Neural cell (in vitro differentiated cells): ENCODE measurements at regions not wholly inside any gene's neighbourhood (a gene's known extent, or its start where the extent isn't known, plus 50 kb on each side); places are given as distances from the start of the nearest gene placed in this dataset.

Experiments
- H2AFZ ChIP-seq: fragments of 200-600, 300-800 bp; sonication (generic), shearing (Covaris generic); 2 replicates; pipeline ENCODE4 v1.6.0; 2014; ENCODE audit warnings: low read depth, mild to moderate bottlenecking, antibody characterized with exemption, low read length, moderate library complexity
- H3F3A ChIP-seq: fragments of 200-600 bp; shearing (Covaris generic); 2 replicates; pipeline ENCODE4 v1.6.1; 2016; ENCODE audit warnings: mild to moderate bottlenecking, moderate library complexity, mixed read lengths, antibody characterized with exemption, low read length; ENCODE audit not compliant: insufficient read depth, poor library complexity, severe bottlenecking
- H3K27ac ChIP-seq: fragments of 200-600, 300-800 bp; sonication (generic), shearing (Covaris generic); 2 replicates; pipeline ENCODE4 v1.5.1; 2014; ENCODE audit warnings: mild to moderate bottlenecking, low read length, moderate library complexity
- H3K27me3 ChIP-seq: fragments of 300-800, 200-600 bp; sonication (generic), shearing (Covaris generic); 2 replicates; pipeline ENCODE4 v1.6.0; 2014; ENCODE audit warnings: mild to moderate bottlenecking, low read depth, low read length, moderate library complexity; ENCODE audit not compliant: insufficient read depth
- H3K36me3 ChIP-seq: fragments of 300-800, 200-600 bp; sonication (generic), shearing (Covaris generic); 2 replicates; pipeline ENCODE4 v1.5.1; 2014; ENCODE audit warnings: mild to moderate bottlenecking, antibody characterized with exemption, low read length, moderate library complexity; ENCODE audit not compliant: insufficient read depth
- H3K4me2 ChIP-seq: fragments of 300-800, 200-600 bp; sonication (generic), shearing (Covaris generic); 2 replicates; pipeline ENCODE4 v1.6.0; 2014; ENCODE audit warnings: mild to moderate bottlenecking, low read length
- H3K4me3 ChIP-seq: fragments of 300-800, 200-600 bp; sonication (generic), shearing (Covaris generic); 2 replicates; pipeline ENCODE4 v1.5.1; 2014; ENCODE audit warnings: mild to moderate bottlenecking, low read length, moderate library complexity
- H3K79me2 ChIP-seq: fragments of 200-600 bp; shearing (Covaris generic); replicated peaks from 2 replicates; pipeline ENCODE4 v1.6.0; 2014; ENCODE audit warnings: mild to moderate bottlenecking, low read length, moderate library complexity; ENCODE audit not compliant: insufficient read depth
- H3K9ac ChIP-seq: fragments of 300-800, 200-600 bp; sonication (generic), shearing (Covaris generic); 2 replicates; pipeline ENCODE4 v1.6.1; 2016; ENCODE audit warnings: mild to moderate bottlenecking, low read length, mixed read lengths
- H3K9me2 ChIP-seq: fragments of 200-600 bp; shearing (Covaris generic); 2 replicates; pipeline ENCODE4 v1.6.1; 2016; ENCODE audit warnings: mild to moderate bottlenecking, low read length, mixed read lengths; ENCODE audit not compliant: insufficient read depth
- H3K9me3 ChIP-seq: fragments of 200-600, 300-800 bp; sonication (generic), shearing (Covaris generic); 2 replicates; pipeline ENCODE4 v1.6.1; 2016; ENCODE audit warnings: mild to moderate bottlenecking, mixed run types, low read length, moderate library complexity, mixed read lengths
- H4K20me1 ChIP-seq: fragments of 200-600 bp; shearing (Covaris generic); 2 replicates; pipeline ENCODE4 v1.6.1; 2016; ENCODE audit warnings: mild to moderate bottlenecking, mixed run types; ENCODE audit not compliant: insufficient read depth
- CTCF ChIP-seq: fragments of 450-650 bp; IDR thresholded peaks from 2 replicates; pipeline ENCODE4 v1.5.1; 2014; ENCODE audit warnings: antibody characterized with exemption, mild to moderate bottlenecking, moderate library complexity; ENCODE audit not compliant: poor library complexity, severe bottlenecking
- EP300 ChIP-seq: fragments of 450-650 bp; conservative IDR thresholded peaks from 2 replicates; pipeline ENCODE4 v1.6.1; 2014; ENCODE audit warnings: antibody characterized with exemption, mild to moderate bottlenecking, moderate library complexity; ENCODE audit not compliant: poor library complexity, severe bottlenecking
- EZH2 ChIP-seq: fragments of 200-600, 300-800 bp; shearing (Covaris generic), sonication (generic); IDR thresholded peaks from 2 replicates; pipeline ENCODE4 v1.6.1; 2014; ENCODE audit warnings: antibody characterized with exemption, low read length, borderline replicate concordance, mild to moderate bottlenecking; ENCODE audit not compliant: insufficient read depth, poor library complexity, severe bottlenecking
- MXI1 ChIP-seq: fragments of 450-650 bp; conservative IDR thresholded peaks from 2 replicates; pipeline ENCODE4 v1.6.1; 2014; ENCODE audit warnings: antibody characterized with exemption, mild to moderate bottlenecking; ENCODE audit not compliant: poor library complexity, severe bottlenecking
- POLR2AphosphoS5 ChIP-seq: IDR thresholded peaks from 2 replicates; pipeline ENCODE4 v1.6.1; 2012
- RAD21 ChIP-seq: fragments of 450-650 bp; conservative IDR thresholded peaks from 2 replicates; pipeline ENCODE4 v1.6.1; 2014; ENCODE audit warnings: antibody characterized with exemption, mild to moderate bottlenecking, moderate library complexity
- REST ChIP-seq: IDR thresholded peaks from 2 replicates; pipeline ENCODE4 v1.6.1; 2012; ENCODE audit warnings: borderline replicate concordance
- SMC3 ChIP-seq: fragments of 450-650 bp; conservative IDR thresholded peaks from 2 replicates; pipeline ENCODE4 v1.6.1; 2014; ENCODE audit warnings: antibody characterized with exemption, mild to moderate bottlenecking, moderate library complexity; ENCODE audit not compliant: poor library complexity
- TAF1 ChIP-seq: IDR thresholded peaks from 2 replicates; pipeline ENCODE4 v1.6.1; 2012; ENCODE audit warnings: low read depth

- H2AFZ ChIP-seq = no peak overlapping the region
- no peak overlapping the region for H3K27ac ChIP-seq
- no peaks in the 10 kb centered on the region for H3K9me3 ChIP-seq
- TF ChIP-seq CTCF = no peak
- no peak for TF ChIP-seq TAF1
- no peak for TF ChIP-seq SMC3
- no peak for TF ChIP-seq EP300
- TF ChIP-seq REST = no peak
- no peak for TF ChIP-seq MXI1
- TF ChIP-seq EZH2 = no peak
- TF ChIP-seq RAD21 = no peak
- TF ChIP-seq POLR2AphosphoS5 = no peak
- H4K20me1 ChIP-seq = no peaks in the 10 kb centered on the region
- no peaks in the 10 kb centered on the region for H3K9me2 ChIP-seq
- no peak overlapping the region for H3K4me3 ChIP-seq
- no peak overlapping the region for H3K9ac ChIP-seq
- no peaks in the 10 kb centered on the region for H3K36me3 ChIP-seq
- H3F3A ChIP-seq = no peaks in the 10 kb centered on the region
- no peaks in the 10 kb centered on the region for H3K79me2 ChIP-seq
- no peak overlapping the region for H3K4me2 ChIP-seq
- H3K27me3 ChIP-seq = no peaks in the 10 kb centered on the region
These were observed 609.4 kb upstream of the PKN2 start for GRCh38 chr1:88074661-88075060.

- no peaks in the 10 kb centered on the region for H3K9me3 ChIP-seq
- no peak overlapping the region for H2AFZ ChIP-seq
- no peaks in the 10 kb centered on the region for H3K27me3 ChIP-seq
- H3K36me3 ChIP-seq = no peaks in the 10 kb centered on the region
- no peaks in the 10 kb centered on the region for H3F3A ChIP-seq
- H3K4me3 ChIP-seq = no peak overlapping the region
- H3K27ac ChIP-seq = no peak overlapping the region
- TF ChIP-seq RAD21 (no peak), MXI1 (no peak), POLR2AphosphoS5 (no peak), TAF1 (no peak), CTCF (no peak), EZH2 (no peak), EP300 (no peak), SMC3 (no peak), REST (no peak)
- H3K79me2 ChIP-seq = no peaks in the 10 kb centered on the region
- H3K9me2 ChIP-seq = no peaks in the 10 kb centered on the region
- no peaks in the 10 kb centered on the region for H4K20me1 ChIP-seq
- no peak overlapping the region for H3K9ac ChIP-seq
- no peak overlapping the region for H3K4me2 ChIP-seq
These were observed 608.3 kb upstream of the PKN2 start for GRCh38 chr1:88075813-88076212.
